NB4 (cell line): ENCODE measurements at regions not wholly inside any gene's neighbourhood (a gene's known extent, or its start where the extent isn't known, plus 50 kb on each side); places are given as distances from the start of the nearest gene placed in this dataset.

Experiments used
- DNase-seq: peaks from one replicate; pipeline ENCODE4 v3.0.0; 2010; ENCODE audit warnings: low read depth
- H3K4me3 ChIP-seq: one replicate; pipeline ENCODE4 v1.5.1; 2011; ENCODE audit warnings: mild to moderate bottlenecking, low read depth, low read length, moderate library complexity
- MYC ChIP-seq: IDR thresholded peaks from 2 replicates; pipeline ENCODE4 v1.6.1; 2011; ENCODE audit warnings: low read depth, low read length
- POLR2A ChIP-seq: IDR thresholded peaks from 2 replicates; pipeline ENCODE4 v1.6.1; 2011; ENCODE audit warnings: mild to moderate bottlenecking; ENCODE audit not compliant: insufficient read length; ENCODE audit errors: extremely low read depth
- TF ChIP-seq, protein P1 (sequence below): IDR thresholded peaks from one replicate; pipeline ENCODE4 v1.5.1; 2012; ENCODE audit warnings: low read depth, low read length
- TF ChIP-seq, protein P2 (sequence below): IDR thresholded peaks from 2 replicates; pipeline ENCODE4 v1.6.1; 2011; ENCODE audit warnings: low read depth, low read length

DNA sequence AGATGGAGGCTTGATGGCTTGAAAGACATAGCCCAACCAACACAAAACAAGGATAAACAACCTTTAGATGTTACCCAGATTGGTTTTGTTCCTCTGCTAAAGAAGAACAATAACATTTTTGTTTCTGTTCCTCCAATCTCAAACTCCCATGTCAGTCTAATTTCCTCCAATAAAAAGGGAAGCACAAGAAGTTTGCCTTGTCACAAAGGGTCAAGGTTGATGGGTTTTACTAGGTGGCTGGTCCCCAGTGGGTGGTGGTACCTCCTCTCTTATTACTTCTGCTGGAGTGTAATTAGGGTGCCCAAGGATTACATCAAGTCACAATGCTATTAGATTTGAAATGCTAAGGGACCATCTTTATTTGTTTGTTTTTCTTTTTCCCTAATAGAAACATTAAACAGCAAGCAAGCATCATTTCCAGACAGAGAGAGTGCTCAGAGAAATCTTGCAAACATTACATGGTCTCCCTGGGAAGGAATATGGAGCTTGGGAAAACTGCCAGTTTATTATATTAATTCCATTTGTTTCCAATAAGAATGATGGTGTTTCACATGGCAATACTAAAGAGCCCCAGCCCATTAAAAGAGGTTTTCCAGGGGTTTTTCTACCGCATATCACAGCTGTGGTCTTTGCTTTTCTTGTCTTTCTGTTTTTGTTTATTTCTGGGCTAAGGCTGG lies 78.3 kb upstream of the AOAH start:
- no peak overlapping the region for H3K4me3 ChIP-seq

DNA sequence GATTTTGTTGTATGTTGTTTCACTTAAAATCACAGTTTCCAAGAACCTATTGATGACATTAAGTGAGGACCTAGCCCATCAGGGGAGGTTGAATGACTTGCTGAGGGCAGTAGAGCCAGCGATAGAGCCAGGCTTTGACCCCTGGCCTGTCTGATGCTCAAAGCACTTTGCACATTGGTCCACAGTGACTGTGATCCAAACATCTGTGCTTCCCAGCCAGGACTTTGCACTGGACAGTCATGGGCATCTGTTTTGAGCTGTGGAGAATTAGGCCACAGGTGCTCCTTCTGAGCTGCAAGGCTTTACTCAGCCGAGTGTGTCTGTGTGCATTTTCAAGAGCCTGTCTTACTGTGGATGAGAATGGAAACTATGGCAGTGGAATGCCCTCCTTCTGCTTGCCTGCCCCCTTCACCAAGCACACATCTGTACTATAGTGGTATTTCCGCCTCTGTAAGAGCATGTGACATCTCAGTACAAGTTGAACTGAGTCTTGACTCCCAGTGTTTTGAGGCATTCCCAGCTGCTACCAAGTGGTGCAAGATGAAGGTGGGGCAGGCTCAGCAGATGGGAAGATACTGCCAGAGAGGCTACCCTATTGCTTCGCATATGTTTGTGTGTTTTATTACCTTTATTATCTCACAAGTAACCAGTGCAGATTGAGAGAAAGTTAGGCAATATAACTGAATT lies 72.7 kb upstream of the AOAH start:
- no peak for DNase-seq
- TF ChIP-seq POLR2A, result no peak
- TF ChIP-seq, protein P1, sequence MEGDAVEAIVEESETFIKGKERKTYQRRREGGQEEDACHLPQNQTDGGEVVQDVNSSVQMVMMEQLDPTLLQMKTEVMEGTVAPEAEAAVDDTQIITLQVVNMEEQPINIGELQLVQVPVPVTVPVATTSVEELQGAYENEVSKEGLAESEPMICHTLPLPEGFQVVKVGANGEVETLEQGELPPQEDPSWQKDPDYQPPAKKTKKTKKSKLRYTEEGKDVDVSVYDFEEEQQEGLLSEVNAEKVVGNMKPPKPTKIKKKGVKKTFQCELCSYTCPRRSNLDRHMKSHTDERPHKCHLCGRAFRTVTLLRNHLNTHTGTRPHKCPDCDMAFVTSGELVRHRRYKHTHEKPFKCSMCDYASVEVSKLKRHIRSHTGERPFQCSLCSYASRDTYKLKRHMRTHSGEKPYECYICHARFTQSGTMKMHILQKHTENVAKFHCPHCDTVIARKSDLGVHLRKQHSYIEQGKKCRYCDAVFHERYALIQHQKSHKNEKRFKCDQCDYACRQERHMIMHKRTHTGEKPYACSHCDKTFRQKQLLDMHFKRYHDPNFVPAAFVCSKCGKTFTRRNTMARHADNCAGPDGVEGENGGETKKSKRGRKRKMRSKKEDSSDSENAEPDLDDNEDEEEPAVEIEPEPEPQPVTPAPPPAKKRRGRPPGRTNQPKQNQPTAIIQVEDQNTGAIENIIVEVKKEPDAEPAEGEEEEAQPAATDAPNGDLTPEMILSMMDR, result no peak

More for the DNA sequence above, 78.3 kb upstream of the AOAH start:
- DNase-seq, result no peak
- TF ChIP-seq, protein P1, result no peak
- TF ChIP-seq, protein P2, sequence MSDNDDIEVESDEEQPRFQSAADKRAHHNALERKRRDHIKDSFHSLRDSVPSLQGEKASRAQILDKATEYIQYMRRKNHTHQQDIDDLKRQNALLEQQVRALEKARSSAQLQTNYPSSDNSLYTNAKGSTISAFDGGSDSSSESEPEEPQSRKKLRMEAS, result no peak
- no peak for TF ChIP-seq POLR2A
- TF ChIP-seq MYC, result no peak

DNA sequence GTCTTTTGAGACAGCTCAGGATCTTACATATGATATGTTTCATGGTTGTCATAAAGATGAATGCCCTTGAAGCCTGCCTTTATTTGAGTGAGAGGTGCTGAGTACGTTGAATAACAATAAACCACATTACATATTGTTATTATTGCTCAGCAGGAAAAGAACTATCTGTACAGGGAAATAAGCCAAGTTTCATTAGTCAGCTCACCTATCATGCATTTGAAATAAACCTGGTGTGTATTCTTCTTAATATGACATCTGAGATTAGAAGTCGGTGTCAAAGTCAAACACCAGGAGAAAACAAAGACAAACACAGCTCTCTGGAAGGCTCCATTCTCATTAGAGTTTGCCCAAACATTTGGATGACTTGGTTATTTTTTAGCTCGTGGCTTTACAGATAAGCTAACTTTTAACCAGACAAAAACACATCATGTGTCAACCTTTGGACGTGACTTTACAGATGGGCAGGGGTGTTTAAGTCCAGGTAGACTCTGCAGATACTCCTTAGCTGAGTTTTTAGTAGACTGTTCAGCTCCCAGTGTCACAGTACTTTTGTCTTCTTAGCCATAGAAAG lies 71.2 kb upstream of the AOAH start:
- no peak overlapping the region for H3K4me3 ChIP-seq
- DNase-seq, result no peak
- TF ChIP-seq POLR2A (no peak), MYC (no peak)
- TF ChIP-seq, protein P2, result no peak
- TF ChIP-seq, protein P1, result no peak

More for the DNA sequence above, 72.7 kb upstream of the AOAH start:
- H3K4me3 ChIP-seq, result no peak overlapping the region

DNA sequence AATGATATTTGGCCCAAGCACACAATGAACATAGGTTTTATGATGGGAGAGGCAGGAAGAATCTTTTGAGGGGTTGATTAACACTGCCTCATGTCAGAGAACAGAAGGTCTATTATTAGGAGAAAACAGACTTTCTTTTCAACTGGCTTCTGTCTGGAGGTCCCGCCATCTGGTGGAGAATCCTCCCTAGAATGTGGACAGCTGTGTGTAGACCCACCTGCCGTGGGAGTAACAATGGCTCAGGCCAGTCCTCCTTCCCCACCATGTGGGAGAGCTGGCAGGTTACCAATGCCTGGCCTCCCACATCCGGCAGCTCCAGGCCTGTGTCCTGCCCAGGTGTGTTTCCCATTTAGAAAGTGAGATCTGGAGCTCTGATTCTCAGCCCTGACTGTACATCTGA lies 70.4 kb upstream of the AOAH start:
- DNase-seq, result no peak
- TF ChIP-seq MYC (no peak), POLR2A (no peak)
- TF ChIP-seq, protein P2, result no peak
- TF ChIP-seq, protein P1, result no peak
- no peak overlapping the region for H3K4me3 ChIP-seq

DNA sequence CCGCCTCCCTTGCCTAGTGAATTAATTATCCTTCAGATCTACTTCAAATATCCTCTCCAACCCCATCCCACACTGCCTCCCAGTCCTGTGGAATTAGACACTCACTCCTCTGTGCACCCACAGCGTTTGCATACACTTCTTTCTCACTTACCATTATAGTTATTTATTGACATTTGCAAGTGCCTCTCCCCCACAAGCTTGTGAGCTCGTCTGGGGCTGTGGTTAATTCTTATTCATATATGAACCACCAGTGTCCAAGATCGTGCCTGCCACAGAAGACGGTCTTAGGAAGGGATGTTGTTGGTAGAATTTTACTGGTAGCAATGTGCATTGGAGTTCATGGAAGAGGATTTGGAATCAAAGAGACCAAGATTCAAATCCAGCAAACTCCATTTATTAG lies 68.1 kb upstream of the AOAH start:
- TF ChIP-seq MYC (no peak), POLR2A (no peak)
- TF ChIP-seq, protein P2, result no peak
- TF ChIP-seq, protein P1, result no peak
- DNase-seq, result no peak
- no peak overlapping the region for H3K4me3 ChIP-seq
